Coronary artery (tissue), 2 donors: ENCODE measurements at regions not wholly inside any gene's neighbourhood (a gene's known extent, or its start where the extent isn't known, plus 50 kb on each side); places are given as distances from the start of the nearest gene placed in this dataset.

Source experiments
- DNase-seq: peaks from one replicate; pipeline ENCODE4 v3.0.0-alpha.2; 2017; ENCODE audit warnings: low spot score
- H3K27ac ChIP-seq, 2 donors: fragments of 200-600 bp; sonication (generic); one replicate each; pipeline ENCODE4 v1.5.1; 2016 to 2019
- H3K4me3 ChIP-seq: fragments of 200-600 bp; sonication (generic); 2 replicates; pipeline ENCODE4 v1.5.1; 2016; ENCODE audit warnings: mild to moderate bottlenecking, moderate library complexity
- TF ChIP-seq, protein P1 (sequence below): fragments of 200-600 bp; sonication (generic); IDR thresholded peaks from one replicate; pipeline ENCODE4 v1.5.1; 2019; ENCODE audit warnings: antibody characterized with exemption

DNA sequence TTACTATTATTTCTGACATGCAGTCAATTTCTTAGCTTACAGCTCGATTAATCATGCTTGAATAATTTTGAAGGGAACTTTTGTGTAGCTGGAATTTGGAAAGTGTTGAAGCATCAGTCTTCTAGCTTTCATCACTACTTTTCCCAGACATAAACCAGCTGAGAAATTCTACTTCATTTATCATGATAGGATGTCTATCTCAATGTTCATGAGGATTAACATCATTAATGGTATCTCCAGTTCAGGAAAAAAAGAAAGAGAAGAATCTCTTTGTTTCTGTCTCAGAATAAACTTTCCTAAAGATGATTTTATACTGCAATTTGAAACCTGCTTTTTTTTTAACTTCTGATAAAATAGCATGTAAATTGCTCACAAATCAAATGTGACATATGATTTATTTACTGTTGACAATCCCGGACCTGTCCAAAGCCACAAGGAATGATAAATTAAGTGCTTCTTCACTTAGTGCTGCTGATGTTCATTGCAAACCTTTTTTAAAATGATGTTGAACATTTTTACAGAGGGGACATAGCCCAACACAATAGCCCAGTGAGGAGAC lies 412.1 kb upstream of the CLINT1 start:
- H3K27ac ChIP-seq, result no peak overlapping the region
- DNase-seq, result no peak
- TF ChIP-seq, protein P1, sequence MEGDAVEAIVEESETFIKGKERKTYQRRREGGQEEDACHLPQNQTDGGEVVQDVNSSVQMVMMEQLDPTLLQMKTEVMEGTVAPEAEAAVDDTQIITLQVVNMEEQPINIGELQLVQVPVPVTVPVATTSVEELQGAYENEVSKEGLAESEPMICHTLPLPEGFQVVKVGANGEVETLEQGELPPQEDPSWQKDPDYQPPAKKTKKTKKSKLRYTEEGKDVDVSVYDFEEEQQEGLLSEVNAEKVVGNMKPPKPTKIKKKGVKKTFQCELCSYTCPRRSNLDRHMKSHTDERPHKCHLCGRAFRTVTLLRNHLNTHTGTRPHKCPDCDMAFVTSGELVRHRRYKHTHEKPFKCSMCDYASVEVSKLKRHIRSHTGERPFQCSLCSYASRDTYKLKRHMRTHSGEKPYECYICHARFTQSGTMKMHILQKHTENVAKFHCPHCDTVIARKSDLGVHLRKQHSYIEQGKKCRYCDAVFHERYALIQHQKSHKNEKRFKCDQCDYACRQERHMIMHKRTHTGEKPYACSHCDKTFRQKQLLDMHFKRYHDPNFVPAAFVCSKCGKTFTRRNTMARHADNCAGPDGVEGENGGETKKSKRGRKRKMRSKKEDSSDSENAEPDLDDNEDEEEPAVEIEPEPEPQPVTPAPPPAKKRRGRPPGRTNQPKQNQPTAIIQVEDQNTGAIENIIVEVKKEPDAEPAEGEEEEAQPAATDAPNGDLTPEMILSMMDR, result no peak
- no peak overlapping the region for H3K4me3 ChIP-seq

DNA sequence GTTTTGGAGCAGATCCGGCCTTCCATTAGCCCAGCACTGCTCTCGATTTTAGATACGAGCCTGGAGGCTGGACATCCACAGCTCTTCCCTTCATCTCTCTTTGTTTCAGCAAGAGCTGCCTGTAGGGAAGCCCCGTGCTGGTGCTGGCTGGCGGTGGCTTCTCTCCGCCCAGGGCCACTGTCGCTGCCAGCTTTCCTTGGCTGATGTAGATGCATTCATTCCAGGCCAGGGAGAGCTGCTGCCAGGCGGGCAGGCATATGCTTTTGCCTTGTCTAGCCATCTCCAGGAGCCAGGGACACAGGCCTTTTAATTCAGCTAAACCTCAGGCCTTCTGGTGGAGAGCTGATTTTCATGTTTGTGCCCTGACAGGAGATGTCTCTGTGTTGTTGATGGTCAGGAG lies 409.3 kb upstream of the CLINT1 start:
- no peak for DNase-seq
- Histone ChIP-seq H3K27ac (no peak overlapping the region), H3K4me3 (no peak overlapping the region)
- TF ChIP-seq, protein P1, result no peak

DNA sequence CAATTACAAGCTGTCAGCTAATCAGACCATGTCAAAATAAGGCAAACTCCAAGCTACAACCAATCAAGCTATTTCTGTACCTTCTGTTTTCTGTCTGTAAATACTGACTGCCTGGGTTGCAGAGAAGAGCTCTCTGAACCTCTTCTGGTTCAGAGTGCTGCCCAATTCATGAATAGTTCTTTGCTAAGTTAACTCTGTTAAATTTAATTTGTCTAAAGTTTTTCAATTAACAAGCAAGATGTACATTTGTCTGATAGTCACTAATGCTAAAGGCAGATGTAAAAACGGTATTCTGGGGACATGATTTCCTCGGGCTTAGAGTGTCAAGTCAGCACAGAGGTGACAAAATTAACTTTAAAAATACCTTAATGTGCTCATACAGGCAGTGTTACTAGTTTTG lies 408.3 kb upstream of the CLINT1 start:
- no peak for DNase-seq
- TF ChIP-seq, protein P1, result no peak
- Histone ChIP-seq H3K27ac (no peak overlapping the region), H3K4me3 (no peak overlapping the region)

DNA sequence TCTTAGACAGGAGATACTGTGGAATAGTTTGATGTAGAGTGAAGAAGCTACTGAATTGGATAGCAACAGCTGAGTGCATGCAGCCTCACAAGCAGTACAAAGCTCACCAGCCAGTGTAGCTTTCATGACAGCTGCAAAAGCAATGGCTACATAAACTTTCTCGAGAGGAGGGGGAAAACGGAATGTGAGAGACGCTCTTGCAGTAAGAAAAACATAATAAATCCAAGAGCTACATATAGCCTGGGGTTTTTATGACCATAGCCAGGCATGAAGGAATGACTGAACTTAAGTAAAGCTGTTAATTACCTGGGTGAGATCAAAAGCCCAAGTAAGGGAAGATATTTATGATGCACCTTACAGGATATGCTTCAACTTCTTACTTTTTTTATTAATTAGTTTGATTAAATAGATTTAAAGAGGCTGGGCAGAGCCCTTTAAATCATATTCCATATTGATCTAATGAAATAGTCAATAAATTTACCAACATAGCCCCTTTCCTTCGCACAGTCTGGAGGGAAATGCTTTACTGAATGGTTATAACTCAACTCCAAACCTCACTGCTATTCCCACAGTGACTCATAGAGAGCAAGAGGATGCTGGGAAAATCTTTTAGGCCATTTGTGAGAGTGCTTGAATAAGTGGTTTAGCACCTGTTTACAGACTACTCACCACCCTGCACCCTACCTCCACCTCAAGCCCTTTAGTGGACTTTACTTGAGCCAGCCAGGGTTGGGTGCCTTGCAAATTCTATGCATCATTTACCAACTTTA lies 407.2 kb upstream of the CLINT1 start:
- DNase-seq, result no peak
- TF ChIP-seq, protein P1, result no peak
- Histone ChIP-seq H3K4me3 (no peak overlapping the region), H3K27ac (no peak overlapping the region)

DNA sequence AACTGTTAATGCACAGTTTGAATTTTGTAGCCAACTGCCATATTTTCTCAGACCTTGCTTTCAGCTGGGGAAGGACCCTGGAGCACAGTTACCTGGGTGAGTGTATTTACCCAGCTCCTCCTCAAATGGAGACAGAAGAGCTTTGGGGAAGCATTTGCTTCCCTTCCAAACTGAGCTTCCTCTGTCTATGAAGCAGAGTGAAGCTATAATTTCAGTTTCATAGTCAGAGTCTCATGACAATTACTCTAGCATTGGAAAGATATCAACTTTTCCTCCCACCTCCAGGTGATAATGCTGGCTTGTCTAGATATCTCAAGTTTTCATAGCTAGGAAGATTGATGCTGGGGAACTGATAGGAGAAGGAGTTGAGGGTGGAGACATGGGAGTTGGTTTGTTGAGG lies 406.4 kb upstream of the CLINT1 start:
- no peak overlapping the region for H3K4me3 ChIP-seq
- DNase-seq, result no peak
- H3K27ac ChIP-seq, result no peak overlapping the region
- TF ChIP-seq, protein P1, result no peak

DNA sequence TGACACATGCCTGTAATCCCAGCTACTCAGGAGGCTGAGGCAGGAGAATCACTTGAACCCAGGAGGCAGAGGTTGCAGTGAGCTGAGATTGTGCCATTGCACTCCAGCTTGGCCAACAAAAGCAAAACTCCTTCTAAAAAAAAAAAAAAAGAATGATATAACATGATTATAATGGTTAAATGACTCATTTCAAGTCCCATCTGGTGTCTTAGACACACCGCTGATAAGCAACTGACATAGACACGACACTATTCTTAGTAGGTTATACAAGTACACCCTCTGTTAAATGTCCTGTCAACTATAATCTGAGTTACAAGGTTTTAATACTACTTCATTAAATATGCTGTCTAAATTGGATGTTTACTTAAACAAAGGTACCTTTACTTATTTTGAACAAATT lies 405.3 kb upstream of the CLINT1 start:
- Histone ChIP-seq H3K27ac (no peak overlapping the region), H3K4me3 (no peak overlapping the region)
- no peak for DNase-seq
- TF ChIP-seq, protein P1, result no peak
